AG09309 (cell line): ENCODE measurements at regions not wholly inside any gene's neighbourhood (a gene's known extent, or its start where the extent isn't known, plus 50 kb on each side); places are given as distances from the start of the nearest gene placed in this dataset.

ENCODE experiments used
- DNase-seq: peaks from one replicate; pipeline ENCODE4 v3.0.0-alpha.2; 2010; ENCODE audit warnings: low read depth
- H3K4me3 ChIP-seq: 2 replicates; pipeline ENCODE4 v1.5.1; 2011; ENCODE audit warnings: mild to moderate bottlenecking, low read depth, low read length, moderate library complexity; ENCODE audit not compliant: control insufficient read depth
- CTCF ChIP-seq: IDR thresholded peaks from 2 replicates; pipeline ENCODE4 v1.5.1; 2011; ENCODE audit warnings: mild to moderate bottlenecking, low read depth, low read length, inconsistent platforms; ENCODE audit not compliant: insufficient read depth, control insufficient read depth; ENCODE audit errors: missing control alignments

GRCh38 chr1:221430152-221430960, 311.5 kb downstream of the DUSP10 start:
- no peak for DNase-seq
- H3K4me3 ChIP-seq, result no peak overlapping the region
- no peak for TF ChIP-seq CTCF

GRCh38 chr1:221431068-221431651, 310.7 kb downstream of the DUSP10 start:
- DNase-seq, result no peak
- TF ChIP-seq CTCF, result peak; percentile 62
- no peak overlapping the region for H3K4me3 ChIP-seq

- no peak for TF ChIP-seq CTCF
- no peak for DNase-seq
- H3K4me3 ChIP-seq, result no peak overlapping the region
These were observed 309.9 kb downstream of the DUSP10 start for GRCh38 chr1:221431961-221432360.

GRCh38 chr1:221435504-221435904, 306.4 kb downstream of the DUSP10 start:
- TF ChIP-seq CTCF, result peak; percentile 80
- no peak for DNase-seq
- H3K4me3 ChIP-seq, result no peak overlapping the region

- H3K4me3 ChIP-seq, result no peak overlapping the region
- DNase-seq, result no peak
- TF ChIP-seq CTCF, result no peak
These were observed 304.7 kb downstream of the DUSP10 start for GRCh38 chr1:221437171-221437570.

GRCh38 chr1:221437926-221438325, 304.0 kb downstream of the DUSP10 start:
- H3K4me3 ChIP-seq, result no peak overlapping the region
- no peak for DNase-seq
- TF ChIP-seq CTCF, result no peak
